CD4-positive, alpha-beta T cell treated with Interleukin-4 for 4 hours (primary cell): ENCODE measurements at regions not wholly inside any gene's neighbourhood (a gene's known extent, or its start where the extent isn't known, plus 50 kb on each side); places are given as distances from the start of the nearest gene placed in this dataset.

Experiments used
- DNase-seq: peaks from one replicate; pipeline ENCODE4 v3.0.0-alpha.2; 2020

- no peak for DNase-seq
Observed at GRCh38 chr18:78589916-78590437, 389.6 kb upstream of the SALL3 start.

GRCh38 chr18:78595453-78595852 is 384.2 kb upstream of the SALL3 start:
- no peak for DNase-seq

- DNase-seq: no peak
Observed at GRCh38 chr18:78595924-78596573, 383.6 kb upstream of the SALL3 start.

GRCh38 chr18:78596794-78597345 is 382.7 kb upstream of the SALL3 start:
- DNase-seq: no peak

- DNase-seq: no peak
Observed at GRCh38 chr18:78601349-78601748, 378.3 kb upstream of the SALL3 start.

GRCh38 chr18:78601923-78602322 is 377.7 kb upstream of the SALL3 start:
- DNase-seq: no peak

GRCh38 chr18:78602430-78602829 is 377.2 kb upstream of the SALL3 start:
- no peak for DNase-seq

GRCh38 chr18:78603102-78603983 is 376.3 kb upstream of the SALL3 start:
- DNase-seq: no peak

- no peak for DNase-seq
Observed at GRCh38 chr18:78605255-78605654, 374.4 kb upstream of the SALL3 start.

- DNase-seq: no peak
Observed at GRCh38 chr18:78607221-78607620, 372.4 kb upstream of the SALL3 start.

GRCh38 chr18:78607784-78608183 is 371.8 kb upstream of the SALL3 start:
- DNase-seq: no peak

- no peak for DNase-seq
Observed at GRCh38 chr18:78610179-78610578, 369.4 kb upstream of the SALL3 start.

GRCh38 chr18:78611201-78611800 is 368.3 kb upstream of the SALL3 start:
- no peak for DNase-seq

- DNase-seq: no peak
Observed at GRCh38 chr18:78611869-78612268, 367.7 kb upstream of the SALL3 start.

GRCh38 chr18:78612318-78612717 is 367.3 kb upstream of the SALL3 start:
- no peak for DNase-seq

- DNase-seq: no peak
Observed at GRCh38 chr18:78612801-78613200, 366.8 kb upstream of the SALL3 start.

- no peak for DNase-seq
Observed at GRCh38 chr18:78618726-78619125, 360.9 kb upstream of the SALL3 start.

- no peak for DNase-seq
Observed at GRCh38 chr18:78619854-78620253, 359.8 kb upstream of the SALL3 start.

GRCh38 chr18:78620326-78620725 is 359.3 kb upstream of the SALL3 start:
- no peak for DNase-seq

- no peak for DNase-seq
Observed at GRCh38 chr18:78621141-78621755, 358.4 kb upstream of the SALL3 start.

GRCh38 chr18:78622251-78622906 is 357.2 kb upstream of the SALL3 start:
- DNase-seq: no peak

- no peak for DNase-seq
Observed at GRCh38 chr18:78622907-78623541, 356.6 kb upstream of the SALL3 start.
